ENCODE measurements at regions not wholly inside any gene's neighbourhood (a gene's known extent, or its start where the extent isn't known, plus 50 kb on each side); places are given as distances from the start of the nearest gene placed in this dataset.

GRCh38 chr5:13244151-13244550 is 700.3 kb downstream of the DNAH5 start (continued):
- no peak for TF ChIP-seq NANOG (IDR thresholded peaks at IDR 0.05; ENCODE audit: borderline replicate concordance)
- TF ChIP-seq CREB1 (CRISPR knock-in tag; IDR thresholded peaks at IDR 0.05; ENCODE audit: low read depth): no peak

- Mint-ChIP-seq H3K36me3 (ENCODE audit: low read depth) (no peaks in the 10 kb centered on the region), H3K9me3 (no peaks in the 10 kb centered on the region), H3K27ac (no peak overlapping the region), H3K27me3 (ENCODE audit: insufficient read depth, low read depth, poor library complexity) (peaks cover 2% of the 10 kb centered on the region), H3K4me1 (no peaks in the 10 kb centered on the region), H3K4me3 (no peak overlapping the region)
- DNase-seq (ENCODE audit: low spot score) (no peak), ATAC-seq (no peak)
- H2AFZ ChIP-seq: no peak overlapping the region
- no peaks in the 10 kb centered on the region for H3K36me3 ChIP-seq (ENCODE audit: insufficient read depth)
- no peak overlapping the region for H3K4me3 ChIP-seq
- no peak overlapping the region for H3K4me2 ChIP-seq
- no peak for TF ChIP-seq CREB1 (CRISPR knock-in tag; IDR thresholded peaks at IDR 0.05; ENCODE audit: low read depth)
- no peak for TF ChIP-seq REST (IDR thresholded peaks at IDR 0.05; ENCODE audit: unreplicated experiment)
- no peak for TF ChIP-seq ZNF331 (CRISPR knock-in tag; IDR thresholded peaks at IDR 0.05; ENCODE audit: low read depth)
- no peak for TF ChIP-seq POLR2AphosphoS5 (IDR thresholded peaks at IDR 0.05; ENCODE audit: low read depth)
- TF ChIP-seq JUNB (IDR thresholded peaks at IDR 0.05; ENCODE audit: unreplicated experiment): no peak
- no peaks in the 10 kb centered on the region for H3K27me3 ChIP-seq (ENCODE audit: insufficient read depth)
- H3K9me2 ChIP-seq (ENCODE audit: insufficient read depth): no peaks in the 10 kb centered on the region
- H3F3A ChIP-seq (replicated peaks; ENCODE audit: low read depth): no peaks in the 10 kb centered on the region
- H4K20me1 ChIP-seq (replicated peaks; ENCODE audit: insufficient read depth): no peaks in the 10 kb centered on the region
- no peaks in the 10 kb centered on the region for H3K4me1 ChIP-seq (ENCODE audit: insufficient read depth)
- H3K79me2 ChIP-seq (replicated peaks; ENCODE audit: insufficient read depth): no peaks in the 10 kb centered on the region
- H3K27ac ChIP-seq (ENCODE audit: low read depth): no peak overlapping the region
Observed at GRCh38 chr5:13227513-13227912, 717.0 kb downstream of the DNAH5 start.

GRCh38 chr5:13218518-13218917 is 726.0 kb downstream of the DNAH5 start:
- H3K27ac Mint-ChIP-seq: no peak overlapping the region
- H3K9me3 Mint-ChIP-seq: no peaks in the 10 kb centered on the region
- no peaks in the 10 kb centered on the region for H3K27me3 ChIP-seq (ENCODE audit: insufficient read depth)
- H3K9me2 ChIP-seq (ENCODE audit: insufficient read depth): peaks cover 4% of the 10 kb centered on the region; the same call in 1 of the 2 replicates
- H3K36me3 ChIP-seq (ENCODE audit: insufficient read depth): no peaks in the 10 kb centered on the region
- no peak overlapping the region for H3K27ac ChIP-seq (ENCODE audit: low read depth)
- H3K4me3 Mint-ChIP-seq: no peak overlapping the region
- H3K4me3 ChIP-seq: no peak overlapping the region
- no peak overlapping the region for H2AFZ ChIP-seq
- H3F3A ChIP-seq (replicated peaks; ENCODE audit: low read depth): no peaks in the 10 kb centered on the region
- no peaks in the 10 kb centered on the region for H3K4me1 Mint-ChIP-seq
- H3K79me2 ChIP-seq (replicated peaks; ENCODE audit: insufficient read depth): no peaks in the 10 kb centered on the region
- H3K36me3 Mint-ChIP-seq (ENCODE audit: low read depth): no peaks in the 10 kb centered on the region
- H4K20me1 ChIP-seq (replicated peaks; ENCODE audit: insufficient read depth): no peaks in the 10 kb centered on the region
- ATAC-seq: peak; percentile 96
- no peaks in the 10 kb centered on the region for H3K27me3 Mint-ChIP-seq (ENCODE audit: insufficient read depth, low read depth, poor library complexity)
- peak; percentile 56 for DNase-seq (ENCODE audit: low spot score)
- H3K4me2 ChIP-seq: no peak overlapping the region
- H3K4me1 ChIP-seq (ENCODE audit: insufficient read depth): no peaks in the 10 kb centered on the region
- TF ChIP-seq EZH2 (IDR thresholded peaks at IDR 0.05; ENCODE audit: low read depth, unreplicated experiment) (no peak), REST (IDR thresholded peaks at IDR 0.05; ENCODE audit: unreplicated experiment) (no peak), CREB1 (CRISPR knock-in tag; IDR thresholded peaks at IDR 0.05; ENCODE audit: low read depth) (no peak)

All from GM23338 (cell line).